ENCODE measurements at regions not wholly inside any gene's neighbourhood (a gene's known extent, or its start where the extent isn't known, plus 50 kb on each side); places are given as distances from the start of the nearest gene placed in this dataset.

GRCh38 chr18:51516478-51517038 lies 319.1 kb upstream of the MEX3C start:
- no peak for DNase-seq (ENCODE audit: low spot score)
- Histone ChIP-seq H3K9me3 (no peaks in the 10 kb centered on the region), H3K36me3 (no peaks in the 10 kb centered on the region), H3K27ac (no peak overlapping the region), H3K27me3 (no peaks in the 10 kb centered on the region), H3K4me1 (no peaks in the 10 kb centered on the region), H3K4me3 (no peak overlapping the region)
- TF ChIP-seq CTCF (IDR thresholded peaks at IDR 0.05), result no peak

GRCh38 chr18:51519571-51519970 lies 322.1 kb upstream of the MEX3C start:
- DNase-seq (ENCODE audit: low spot score), result no peak
- no peak for TF ChIP-seq CTCF (IDR thresholded peaks at IDR 0.05)
- H3K4me3 ChIP-seq, result no peak overlapping the region
- no peaks in the 10 kb centered on the region for H3K36me3 ChIP-seq
- no peak overlapping the region for H3K27ac ChIP-seq
- H3K27me3 ChIP-seq, result no peaks in the 10 kb centered on the region
- no peaks in the 10 kb centered on the region for H3K9me3 ChIP-seq
- H3K4me1 ChIP-seq, result no peaks in the 10 kb centered on the region

GRCh38 chr18:51520676-51521180 lies 323.2 kb upstream of the MEX3C start:
- no peak for DNase-seq (ENCODE audit: low spot score)
- Histone ChIP-seq H3K4me3 (no peak overlapping the region), H3K27ac (no peak overlapping the region), H3K36me3 (no peaks in the 10 kb centered on the region), H3K9me3 (no peaks in the 10 kb centered on the region), H3K4me1 (no peaks in the 10 kb centered on the region), H3K27me3 (no peaks in the 10 kb centered on the region)
- no peak for TF ChIP-seq CTCF (IDR thresholded peaks at IDR 0.05)

GRCh38 chr18:51522338-51522737 lies 324.9 kb upstream of the MEX3C start:
- Histone ChIP-seq H3K36me3 (no peaks in the 10 kb centered on the region), H3K4me3 (no peak overlapping the region), H3K9me3 (no peaks in the 10 kb centered on the region), H3K27me3 (no peaks in the 10 kb centered on the region), H3K27ac (no peak overlapping the region), H3K4me1 (no peaks in the 10 kb centered on the region)
- no peak for DNase-seq (ENCODE audit: low spot score)
- TF ChIP-seq CTCF (IDR thresholded peaks at IDR 0.05), result no peak

- TF ChIP-seq CTCF (IDR thresholded peaks at IDR 0.05), result no peak
- DNase-seq (ENCODE audit: low spot score), result no peak
These were observed 325.3 kb upstream of the MEX3C start for GRCh38 chr18:51522821-51523220.

GRCh38 chr18:51523671-51524070 lies 326.2 kb upstream of the MEX3C start:
- Histone ChIP-seq H3K27ac (no peak overlapping the region), H3K27me3 (no peaks in the 10 kb centered on the region), H3K9me3 (no peaks in the 10 kb centered on the region), H3K4me1 (no peaks in the 10 kb centered on the region), H3K4me3 (no peak overlapping the region), H3K36me3 (no peaks in the 10 kb centered on the region)
- no peak for TF ChIP-seq CTCF (IDR thresholded peaks at IDR 0.05)
- no peak for DNase-seq (ENCODE audit: low spot score)

More at GRCh38 chr18:51522821-51523220, 325.3 kb upstream of the MEX3C start:
- Histone ChIP-seq H3K36me3 (no peaks in the 10 kb centered on the region), H3K4me1 (no peaks in the 10 kb centered on the region), H3K27ac (no peak overlapping the region), H3K4me3 (no peak overlapping the region), H3K9me3 (no peaks in the 10 kb centered on the region), H3K27me3 (no peaks in the 10 kb centered on the region)
